ENCODE measurements at regions not wholly inside any gene's neighbourhood (a gene's known extent, or its start where the extent isn't known, plus 50 kb on each side); places are given as distances from the start of the nearest gene placed in this dataset.
"Not testable (repeated sequence)": the region's sequence is repeated elsewhere in the genome, so short reads cannot be mapped to it uniquely, and the experiment has no call there.

DNA sequence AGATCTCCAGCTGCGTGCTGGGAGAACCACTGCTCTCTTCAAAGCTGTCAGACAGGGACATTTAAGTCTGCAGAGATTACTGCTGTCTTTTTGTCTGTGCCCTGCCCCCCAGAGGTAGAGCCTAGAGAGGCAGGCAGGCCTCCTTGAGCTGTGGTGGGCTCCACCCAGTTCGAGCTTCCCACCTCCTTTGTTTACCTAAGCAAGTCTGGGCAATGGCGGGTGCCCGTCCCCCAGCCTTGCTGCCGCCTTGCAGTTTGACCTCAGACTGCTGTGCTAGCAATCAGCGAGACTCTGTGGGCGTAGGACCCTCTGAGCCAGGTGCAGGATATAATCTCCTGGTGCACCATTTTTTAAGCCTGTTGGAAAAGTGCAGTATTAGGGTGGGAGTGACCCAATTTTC lies 128.6 kb downstream of the ACTR3 start:
- DNase-seq (ENCODE audit: low read depth, low spot score); in situ Hi-C loops (cut with HindIII; ENCODE audit: low pct_unique_long_range_greater_than_20kb, low sequenced_read_pairs): not testable (repeated sequence)

DNA sequence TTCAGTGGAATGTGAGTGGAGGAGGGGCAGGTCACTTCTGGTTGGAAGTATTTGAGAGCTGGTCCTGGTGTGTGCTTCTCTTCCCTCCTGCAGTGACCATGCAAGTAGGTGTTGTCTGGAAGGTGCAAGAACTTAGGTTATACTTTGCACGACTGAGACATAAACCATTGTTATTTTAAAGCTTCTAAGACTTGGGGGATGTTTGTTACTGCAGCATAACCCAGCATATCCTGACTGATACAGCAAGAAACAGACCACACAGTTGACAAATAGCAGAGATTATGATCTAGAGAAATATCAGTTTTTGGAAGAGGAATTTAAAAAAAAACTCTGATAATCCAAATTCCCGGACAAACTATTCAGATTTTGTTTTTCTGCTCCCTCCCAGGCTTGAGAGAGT lies 130.8 kb downstream of the ACTR3 start:
- no peak for DNase-seq (ENCODE audit: low read depth, low spot score)
- in situ Hi-C loops (cut with HindIII; ENCODE audit: low pct_unique_long_range_greater_than_20kb, low sequenced_read_pairs) = no loop called here

DNA sequence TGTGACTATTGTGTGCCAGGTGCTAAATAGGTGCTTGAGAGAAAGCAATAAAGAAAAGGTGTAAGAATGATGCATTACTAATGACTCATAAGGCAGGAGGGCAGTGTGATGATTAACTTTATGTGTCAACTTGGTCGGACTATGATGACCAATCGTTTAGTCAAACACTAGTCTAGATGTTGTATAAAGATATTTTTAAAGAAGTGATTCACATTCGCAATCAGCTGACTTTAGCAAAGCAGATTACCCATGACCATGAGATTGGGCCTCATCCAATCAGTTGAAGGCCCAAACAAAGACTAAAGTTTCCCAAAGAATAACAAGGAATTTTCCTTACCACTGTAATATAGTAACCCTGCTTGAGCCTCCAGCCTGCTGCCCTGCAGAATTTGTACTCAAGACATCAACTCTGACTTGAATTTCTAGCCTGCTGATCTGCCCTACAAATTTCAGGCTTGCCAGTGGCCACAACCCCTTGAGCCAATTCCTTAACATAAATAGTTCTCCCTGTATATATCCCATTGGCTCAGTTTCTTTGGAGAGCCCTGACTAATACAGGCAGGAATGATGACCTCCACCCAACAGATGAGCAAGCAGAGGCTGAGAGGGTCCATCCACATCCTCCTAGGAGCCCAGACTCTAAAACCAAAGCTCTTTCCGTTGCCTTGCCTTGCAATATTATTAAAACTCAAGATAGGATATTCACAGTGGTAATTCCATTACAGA lies 132.6 kb downstream of the ACTR3 start:
- DNase-seq (ENCODE audit: low read depth, low spot score) = no peak
- in situ Hi-C loops (cut with HindIII; ENCODE audit: low pct_unique_long_range_greater_than_20kb, low sequenced_read_pairs) = no loop called here

DNA sequence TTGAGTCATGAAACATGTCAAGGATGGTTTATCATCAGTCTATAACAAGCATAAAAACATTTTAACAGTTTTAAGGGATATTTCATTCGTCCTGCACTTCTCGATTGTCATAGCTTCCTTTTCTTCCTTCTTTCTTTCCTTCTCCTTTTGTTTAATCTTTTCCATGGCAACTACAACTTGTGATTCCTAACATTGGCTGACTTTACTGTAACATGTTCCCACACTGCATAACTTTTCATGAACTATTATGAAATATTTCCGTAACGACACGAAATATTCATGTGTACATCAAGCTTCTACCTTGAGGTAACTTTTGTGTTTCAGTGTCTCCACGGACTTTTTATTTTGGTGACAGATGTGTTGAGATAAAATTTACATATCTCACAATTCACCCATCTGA lies 134.4 kb downstream of the ACTR3 start:
- in situ Hi-C loops (cut with HindIII; ENCODE audit: low pct_unique_long_range_greater_than_20kb, low sequenced_read_pairs) = no loop called here
- no peak for DNase-seq (ENCODE audit: low read depth, low spot score)

DNA sequence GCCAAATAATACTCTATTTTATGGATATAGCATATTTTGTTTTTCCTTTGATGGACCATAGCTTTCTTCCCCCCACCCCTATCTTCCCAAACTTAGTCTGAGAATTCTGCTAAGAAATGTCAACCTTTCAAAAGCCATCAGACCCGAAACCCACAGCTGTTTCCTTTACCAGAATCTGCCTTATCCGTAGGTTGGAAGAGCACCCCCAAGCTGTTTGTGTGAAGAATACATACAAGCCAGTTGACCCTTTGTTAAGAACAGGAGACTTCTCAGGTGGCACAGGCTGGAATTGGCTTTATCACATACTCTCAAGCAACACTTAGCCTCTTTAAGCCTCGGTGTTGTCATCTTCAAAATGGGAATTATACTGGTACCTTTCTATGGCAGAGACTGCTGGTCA lies 135.1 kb downstream of the ACTR3 start:
- in situ Hi-C loops (cut with HindIII; ENCODE audit: low pct_unique_long_range_greater_than_20kb, low sequenced_read_pairs) = no loop called here
- DNase-seq (ENCODE audit: low read depth, low spot score) = no peak

DNA sequence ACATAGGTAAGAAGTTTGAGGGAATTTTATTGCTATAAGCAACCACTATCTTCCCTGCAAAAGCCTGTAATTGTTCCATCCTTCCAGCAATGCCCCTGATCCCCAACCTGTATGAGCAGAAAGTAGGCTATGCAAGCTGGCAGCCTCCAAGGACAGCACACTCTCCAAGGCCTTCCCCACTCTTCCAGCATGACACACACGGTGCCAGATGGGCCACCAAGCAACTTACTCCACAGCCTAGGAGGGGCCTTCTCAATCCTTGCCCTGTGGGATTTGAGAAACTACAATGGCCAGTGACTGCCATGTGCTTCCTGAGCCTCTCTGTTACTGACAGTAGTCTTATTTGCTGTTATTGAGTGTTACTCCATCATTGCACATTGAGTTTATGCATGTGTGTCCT lies 137.5 kb downstream of the ACTR3 start:
- in situ Hi-C loops (cut with HindIII; ENCODE audit: low pct_unique_long_range_greater_than_20kb, low sequenced_read_pairs) = no loop called here
- no peak for DNase-seq (ENCODE audit: low read depth, low spot score)

DNA sequence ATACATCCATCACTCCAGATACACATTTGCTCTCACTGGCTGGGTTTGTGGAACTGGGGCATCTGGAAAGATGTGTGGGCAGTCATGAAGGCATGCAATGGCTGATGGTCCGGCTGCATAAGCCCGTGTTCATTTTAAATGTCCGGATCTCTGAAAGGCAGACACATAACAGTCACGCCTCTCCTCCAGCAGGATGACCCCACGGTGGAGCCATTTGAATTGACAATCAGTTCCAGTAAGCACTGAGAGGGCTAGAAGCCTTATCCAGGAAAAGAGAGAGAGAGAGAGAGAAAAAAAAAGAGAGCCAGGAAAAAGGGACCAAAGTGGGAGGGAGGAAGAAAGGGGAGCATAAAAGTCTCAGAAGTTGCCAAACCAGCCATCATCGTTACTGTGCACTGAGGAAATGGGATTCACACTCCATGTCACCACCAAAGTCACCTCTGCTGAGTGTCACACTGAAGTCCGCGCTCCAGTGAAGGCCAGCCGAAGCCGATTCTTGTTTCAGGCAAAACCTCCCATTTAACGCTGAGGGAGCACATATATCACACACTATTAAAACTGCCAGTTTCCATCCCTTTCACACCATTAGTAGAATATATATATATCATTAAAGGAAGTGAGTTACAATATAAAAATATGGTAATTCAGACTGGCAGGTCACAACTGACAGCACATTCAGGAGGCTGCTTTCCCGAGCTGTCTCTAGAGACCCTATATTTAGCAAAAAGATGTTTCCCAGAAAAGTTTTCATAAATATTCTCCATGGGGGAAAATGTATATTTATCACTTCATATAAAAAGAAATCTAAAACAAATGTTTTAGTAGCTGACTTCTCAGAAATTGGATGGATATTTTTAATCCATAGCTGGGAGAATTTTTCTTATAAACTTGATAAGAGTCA lies 142.0 kb downstream of the ACTR3 start:
- DNase-seq (ENCODE audit: low read depth, low spot score) = no peak
- in situ Hi-C loops (cut with HindIII; ENCODE audit: low pct_unique_long_range_greater_than_20kb, low sequenced_read_pairs) = no loop called here

DNA sequence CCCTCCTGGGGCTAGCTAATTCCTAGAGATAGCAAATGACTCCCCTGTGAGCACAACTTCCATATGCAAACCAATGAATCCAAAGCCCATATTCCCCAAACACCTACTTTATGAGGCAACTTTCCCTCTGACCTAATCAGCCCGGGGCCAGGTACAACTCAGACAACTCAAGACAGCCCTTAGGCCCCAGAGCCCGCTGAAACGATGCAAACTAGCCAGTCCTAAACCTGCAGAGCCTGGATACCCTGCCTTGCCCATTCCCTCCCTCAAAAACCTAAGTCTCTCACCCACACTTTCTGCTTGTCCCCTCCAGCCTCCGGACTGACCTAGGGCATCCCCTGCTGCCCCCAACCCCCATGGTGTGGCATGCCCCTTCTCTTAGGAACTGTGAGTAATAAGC lies 142.8 kb downstream of the ACTR3 start:
- in situ Hi-C loops (cut with HindIII; ENCODE audit: low pct_unique_long_range_greater_than_20kb, low sequenced_read_pairs) = no loop called here
- no peak for DNase-seq (ENCODE audit: low read depth, low spot score)

DNA sequence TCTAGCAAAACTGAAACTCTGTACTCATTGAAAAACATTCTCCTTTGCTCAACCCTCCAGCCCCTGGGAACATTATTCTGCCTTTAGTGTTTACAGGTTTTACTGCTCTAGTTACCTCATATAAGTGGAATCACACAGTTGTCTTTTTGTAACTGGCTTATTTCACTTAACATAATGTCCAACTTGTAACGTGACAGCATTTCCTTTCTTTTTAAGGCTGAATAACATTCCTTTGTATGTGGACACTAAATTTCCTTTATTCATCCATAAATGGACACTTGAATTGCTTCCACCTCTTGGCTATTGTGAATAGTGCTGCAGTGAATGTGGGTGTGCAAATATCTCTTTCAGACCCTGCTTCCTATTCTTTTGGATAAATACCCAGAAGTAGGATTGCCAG lies 144.9 kb downstream of the ACTR3 start:
- in situ Hi-C loops (cut with HindIII; ENCODE audit: low pct_unique_long_range_greater_than_20kb, low sequenced_read_pairs) = no loop called here
- DNase-seq (ENCODE audit: low read depth, low spot score) = no peak

DNA sequence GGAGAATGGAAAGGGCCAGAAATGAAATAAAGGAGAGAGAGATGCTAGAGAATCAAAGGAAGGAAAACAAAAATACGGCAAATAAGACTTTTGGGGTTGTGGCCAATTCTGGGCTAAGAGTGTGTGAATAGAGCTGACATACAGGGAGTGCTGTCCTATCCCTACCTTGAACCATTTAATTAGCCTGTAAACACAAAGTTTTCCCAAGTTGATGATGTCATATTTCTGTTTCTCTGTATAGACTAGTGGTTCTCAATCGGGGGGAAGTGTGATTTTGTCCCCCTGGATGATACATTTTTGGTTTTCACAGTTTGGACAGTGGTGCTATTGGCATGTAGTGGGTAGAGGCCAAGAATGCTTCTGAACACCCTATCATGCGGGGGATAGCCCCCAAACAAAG lies 148.8 kb downstream of the ACTR3 start:
- DNase-seq (ENCODE audit: low read depth, low spot score) = no peak
- in situ Hi-C loops (cut with HindIII; ENCODE audit: low pct_unique_long_range_greater_than_20kb, low sequenced_read_pairs) = no loop called here

DNA sequence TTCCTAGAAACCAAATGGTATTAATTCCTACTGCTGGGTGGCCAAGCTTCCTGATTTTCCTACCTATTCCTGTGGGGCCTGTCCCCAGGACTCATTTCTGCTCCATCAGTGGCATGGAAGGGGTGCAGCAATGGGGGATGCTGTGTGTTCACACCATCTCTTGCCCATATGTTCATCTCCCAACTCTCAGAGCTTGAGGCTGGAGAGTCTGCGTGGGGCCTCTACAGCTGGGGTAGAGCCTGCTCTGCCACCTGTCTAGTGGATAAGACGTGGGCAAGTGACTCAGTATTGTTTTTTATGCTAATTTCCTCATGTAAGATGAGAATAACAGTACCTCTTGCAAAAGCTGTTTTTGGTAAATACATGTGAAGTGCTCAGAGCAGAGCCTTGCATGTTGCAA lies 149.8 kb downstream of the ACTR3 start:
- in situ Hi-C loops (cut with HindIII; ENCODE audit: low pct_unique_long_range_greater_than_20kb, low sequenced_read_pairs) = no loop called here
- no peak for DNase-seq (ENCODE audit: low read depth, low spot score)

DNA sequence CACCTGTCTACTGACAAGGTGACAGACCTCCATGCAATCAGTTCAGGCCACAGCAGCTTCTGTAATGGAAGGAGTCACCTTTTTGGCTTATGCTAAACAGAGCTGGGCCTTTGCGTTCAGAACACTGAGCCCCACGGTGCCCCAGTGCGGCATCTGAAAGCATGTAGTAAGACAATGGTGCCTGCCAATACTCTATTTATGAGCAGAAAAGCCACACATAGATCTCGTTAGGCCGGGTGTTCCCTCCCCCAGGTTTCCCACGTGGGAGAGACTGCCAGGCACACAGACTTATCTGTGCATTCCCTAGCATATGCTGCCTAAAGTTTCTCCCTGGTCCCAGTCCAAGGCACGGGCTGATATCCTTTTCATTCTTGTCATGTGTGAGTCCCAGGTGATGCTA lies 150.9 kb downstream of the ACTR3 start:
- no peak for DNase-seq (ENCODE audit: low read depth, low spot score)
- in situ Hi-C loops (cut with HindIII; ENCODE audit: low pct_unique_long_range_greater_than_20kb, low sequenced_read_pairs) = no loop called here

DNA sequence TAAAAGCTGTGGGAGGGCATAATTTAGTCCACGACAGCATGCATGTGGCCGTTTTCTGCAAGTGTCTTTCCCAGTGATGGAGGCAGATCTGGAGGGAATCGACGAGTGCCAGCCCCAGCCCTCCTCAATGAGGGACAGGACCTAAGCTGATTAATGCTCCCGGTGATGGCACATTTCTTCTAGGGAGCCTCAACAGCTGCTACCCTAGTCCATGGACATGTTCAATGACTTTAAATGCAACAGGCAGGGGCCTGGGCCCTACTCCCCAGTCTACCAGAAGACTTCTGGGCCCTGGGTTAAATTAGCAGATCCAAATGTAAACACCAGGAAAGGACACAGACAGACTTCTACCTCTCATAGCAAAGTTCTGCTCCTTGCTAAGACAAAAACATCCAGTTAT lies 155.1 kb downstream of the ACTR3 start:
- in situ Hi-C loops (cut with HindIII; ENCODE audit: low pct_unique_long_range_greater_than_20kb, low sequenced_read_pairs) = no loop called here
- no peak for DNase-seq (ENCODE audit: low read depth, low spot score)

DNA sequence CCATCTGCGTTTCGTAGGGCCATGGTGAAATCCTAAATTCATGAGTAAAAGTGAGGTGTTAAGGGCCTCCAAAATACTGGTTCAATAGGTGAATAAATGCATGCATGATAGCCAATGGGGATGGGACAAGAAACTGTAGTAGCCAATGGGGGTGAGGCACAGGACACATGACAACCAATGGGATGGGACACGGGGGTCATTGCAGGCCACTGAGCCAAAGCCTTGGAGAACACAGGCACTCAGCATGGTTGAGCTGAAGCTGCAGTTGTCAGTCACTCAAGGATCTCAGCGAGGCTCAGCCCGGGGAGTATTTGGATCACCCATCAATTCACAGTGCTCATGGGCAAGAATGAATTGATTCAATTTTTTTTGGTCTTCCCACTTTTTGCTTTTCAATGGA lies 156.5 kb downstream of the ACTR3 start:
- no peak for DNase-seq (ENCODE audit: low read depth, low spot score)
- in situ Hi-C loops (cut with HindIII; ENCODE audit: low pct_unique_long_range_greater_than_20kb, low sequenced_read_pairs) = no loop called here

DNA sequence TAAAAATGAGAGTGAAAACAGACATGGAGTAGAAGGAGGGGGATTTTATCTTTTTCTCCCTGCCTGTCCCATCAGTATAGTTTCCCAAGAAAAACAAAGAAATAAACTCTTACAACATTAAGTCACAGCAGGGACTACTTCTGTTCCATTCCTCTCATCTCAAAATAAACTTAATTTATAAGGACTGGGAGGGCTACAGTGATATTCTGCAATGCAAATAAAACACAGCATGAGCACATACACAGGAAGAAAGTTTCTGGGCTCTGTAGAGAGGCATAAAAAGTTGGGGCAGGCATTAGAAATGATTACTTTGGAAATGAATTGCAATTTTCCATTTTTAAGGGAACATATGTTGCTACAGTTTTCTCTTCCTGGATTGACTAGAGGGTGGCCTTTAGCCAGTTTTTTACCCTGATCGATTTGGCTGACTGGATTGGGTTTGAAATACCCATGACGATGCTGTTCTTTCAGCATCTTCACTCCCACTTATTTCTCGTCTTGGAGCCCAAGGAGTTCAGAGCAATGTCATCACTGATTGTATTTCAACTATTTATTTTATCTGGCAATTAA lies 157.1 kb downstream of the ACTR3 start:
- no peak for DNase-seq (ENCODE audit: low read depth, low spot score)
- in situ Hi-C loops (cut with HindIII; ENCODE audit: low pct_unique_long_range_greater_than_20kb, low sequenced_read_pairs) = no loop called here

DNA sequence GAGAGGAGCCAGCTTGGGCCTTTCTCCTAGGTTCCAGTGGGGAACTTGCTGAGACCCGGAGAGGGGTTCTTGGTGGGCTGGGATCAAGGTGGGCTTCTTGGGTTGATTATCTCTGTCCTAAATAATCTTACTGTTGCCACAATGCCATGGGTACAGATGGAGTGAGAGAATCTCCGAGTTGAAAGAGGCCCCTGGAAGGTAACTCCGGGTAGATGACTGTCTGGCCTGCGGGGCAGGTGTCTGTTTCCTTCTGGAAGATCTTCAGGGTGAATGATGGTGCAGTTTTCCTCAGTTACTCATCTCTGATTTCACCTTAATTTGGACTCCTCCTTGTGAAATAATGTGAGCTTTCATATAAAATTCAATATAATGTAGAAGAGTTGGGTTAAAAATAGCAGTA lies 159.4 kb downstream of the ACTR3 start:
- DNase-seq (ENCODE audit: low read depth, low spot score) = no peak
- in situ Hi-C loops (cut with HindIII; ENCODE audit: low pct_unique_long_range_greater_than_20kb, low sequenced_read_pairs) = no loop called here

DNA sequence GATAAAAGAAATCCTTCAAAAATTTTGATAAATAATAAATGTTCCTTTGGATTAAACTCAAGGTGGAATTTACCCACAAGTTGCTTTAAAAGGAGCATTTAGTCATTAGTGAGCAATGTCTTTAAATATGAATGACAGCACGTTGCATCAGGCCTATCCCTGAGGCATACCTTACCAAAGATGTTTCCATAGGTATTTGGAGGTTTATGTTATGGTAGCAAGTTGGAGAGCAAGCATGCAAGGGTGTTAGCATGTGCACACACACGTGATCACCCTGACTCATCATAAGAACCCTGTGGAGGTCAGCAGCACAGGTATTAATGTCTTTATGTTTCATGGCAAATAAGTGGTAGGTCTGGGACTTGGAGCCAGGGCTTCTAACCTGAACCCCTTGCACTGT lies 159.9 kb downstream of the ACTR3 start:
- in situ Hi-C loops (cut with HindIII; ENCODE audit: low pct_unique_long_range_greater_than_20kb, low sequenced_read_pairs) = no loop called here
- DNase-seq (ENCODE audit: low read depth, low spot score) = no peak

DNA sequence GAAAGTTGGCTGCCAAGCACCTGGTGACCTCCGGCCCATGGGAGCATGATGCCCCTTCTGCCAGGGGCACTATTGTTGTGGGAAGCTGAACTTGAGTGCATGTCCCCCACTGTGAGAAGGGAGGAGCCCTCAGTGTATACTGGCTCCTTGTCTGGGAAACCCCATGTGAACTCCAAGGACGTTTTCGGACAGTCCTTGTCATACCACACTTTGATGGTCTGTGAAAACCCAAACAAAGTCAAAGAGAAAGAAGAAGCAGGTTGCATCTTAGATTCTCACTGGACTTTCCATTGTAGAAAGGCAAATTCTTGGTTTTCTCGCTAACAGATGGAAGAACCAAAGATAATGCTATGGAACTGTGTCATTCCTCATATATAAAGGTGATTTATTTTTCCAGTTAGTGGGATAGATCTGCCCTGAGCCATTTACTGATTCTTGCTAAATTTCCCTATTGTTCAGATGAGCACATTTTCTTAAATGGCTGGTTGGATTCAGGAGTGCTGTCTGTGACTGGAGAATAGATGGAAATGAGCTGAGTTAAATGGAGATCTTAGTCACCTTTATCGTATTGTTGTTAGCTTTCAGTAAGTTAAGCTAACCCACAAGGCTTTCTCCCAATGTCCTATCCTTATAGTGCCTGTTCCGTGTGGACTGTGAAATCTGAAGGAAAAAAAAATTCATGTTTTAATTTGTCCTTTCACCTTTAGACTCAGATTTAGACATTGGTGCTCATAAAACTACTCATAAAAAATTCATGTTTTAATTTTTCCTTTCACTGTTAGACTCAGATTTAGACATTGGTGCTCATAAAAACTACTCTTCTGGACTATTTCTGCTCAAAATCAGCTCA lies 166.6 kb downstream of the ACTR3 start:
- DNase-seq (ENCODE audit: low read depth, low spot score) = no peak
- in situ Hi-C loops (cut with HindIII; ENCODE audit: low pct_unique_long_range_greater_than_20kb, low sequenced_read_pairs) = no loop called here

All from SK-MEL-5 (cell line).